IgD-negative memory B cell (primary cell): ENCODE measurements at regions not wholly inside any gene's neighbourhood (a gene's known extent, or its start where the extent isn't known, plus 50 kb on each side); places are given as distances from the start of the nearest gene placed in this dataset.
"Not testable (repeated sequence)": the region's sequence is repeated elsewhere in the genome, so short reads cannot be mapped to it uniquely, and the experiment has no call there.

Source experiments
- H3K27ac Mint-ChIP-seq, 3 donors: one replicate each; pipeline ENCODE4 v1.8.0; 2020 to 2022; ENCODE audit warnings: mild to moderate bottlenecking in 3 of 3, mixed read lengths in 3 of 3, moderate library complexity in 1 of 3
- H3K27me3 Mint-ChIP-seq: one replicate; pipeline ENCODE4 v1.8.0; 2021; ENCODE audit warnings: mixed read lengths
- H3K36me3 Mint-ChIP-seq: one replicate; pipeline ENCODE4 v1.8.0; 2020; ENCODE audit warnings: mild to moderate bottlenecking, mixed read lengths
- H3K4me1 Mint-ChIP-seq, 3 donors: one replicate each; pipeline ENCODE4 v1.8.0; 2020 to 2022; ENCODE audit warnings: mixed read lengths in 3 of 3, mild to moderate bottlenecking in 1 of 3
- H3K4me3 Mint-ChIP-seq, 4 donors: one replicate each; pipeline ENCODE4 v1.8.0; 2020 to 2022; ENCODE audit warnings: mild to moderate bottlenecking in 4 of 4, mixed read lengths in 4 of 4, moderate library complexity in 3 of 4
- H3K9me3 Mint-ChIP-seq, 3 donors: one replicate each; pipeline ENCODE4 v1.8.0; 2020 to 2021; ENCODE audit warnings: mixed read lengths in 3 of 3, mild to moderate bottlenecking in 1 of 3

GRCh38 chr22:22785316-22786065 lies 102.1 kb upstream of the IGLL5 start:
- Mint-ChIP-seq H3K27ac (no peak overlapping the region), H3K9me3 (no peaks in the 10 kb centered on the region), H3K4me3 (no peak overlapping the region), H3K27me3 (peaks cover 7% of the 10 kb centered on the region), H3K4me1 (no peaks in the 10 kb centered on the region), H3K36me3 (peaks cover 1% of the 10 kb centered on the region)

DNA sequence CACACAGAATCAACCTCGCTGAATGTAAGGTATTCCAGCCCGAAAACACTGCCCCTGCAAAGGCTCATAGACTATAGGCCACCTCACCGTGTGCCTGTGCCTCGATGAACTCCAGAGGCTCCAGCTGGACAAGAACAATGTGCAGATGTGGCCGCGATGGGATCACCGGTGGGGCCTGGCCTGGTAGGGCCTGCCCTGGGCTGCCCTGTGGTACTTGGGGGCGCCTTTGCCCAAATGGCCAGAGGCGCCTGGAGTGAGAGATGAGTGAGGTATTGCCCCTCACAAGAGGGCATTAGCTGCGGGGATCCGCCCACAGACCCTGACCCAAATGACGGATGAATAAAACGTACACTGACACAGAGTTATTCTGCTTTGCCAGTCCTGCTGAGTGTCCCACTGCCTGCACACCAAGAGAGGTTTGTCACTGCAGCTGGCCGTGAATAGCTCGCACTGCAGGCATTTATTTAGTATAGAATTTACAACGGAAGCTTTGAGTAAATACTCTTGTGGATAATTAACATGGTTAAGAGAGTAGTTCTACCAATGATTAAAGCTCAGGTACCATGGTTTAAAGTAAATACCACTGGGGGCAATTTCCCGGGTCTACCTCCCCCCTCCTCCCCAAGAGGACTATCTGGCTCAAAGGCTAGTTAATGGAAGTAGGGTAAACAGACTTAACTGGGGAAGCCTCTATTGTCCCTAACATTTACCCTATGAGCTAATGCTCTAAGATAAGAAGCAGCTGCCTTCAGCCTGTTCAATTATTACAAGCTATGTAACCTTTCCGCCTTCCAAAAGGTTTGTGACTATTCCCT lies 101.1 kb upstream of the IGLL5 start:
- H3K36me3 Mint-ChIP-seq, result peaks cover 1% of the 10 kb centered on the region
- H3K27ac Mint-ChIP-seq, result no peak overlapping the region
- H3K4me3 Mint-ChIP-seq, result no peak overlapping the region
- peaks cover 7% of the 10 kb centered on the region for H3K27me3 Mint-ChIP-seq
- no peaks in the 10 kb centered on the region for H3K9me3 Mint-ChIP-seq
- H3K4me1 Mint-ChIP-seq, result no peaks in the 10 kb centered on the region

DNA sequence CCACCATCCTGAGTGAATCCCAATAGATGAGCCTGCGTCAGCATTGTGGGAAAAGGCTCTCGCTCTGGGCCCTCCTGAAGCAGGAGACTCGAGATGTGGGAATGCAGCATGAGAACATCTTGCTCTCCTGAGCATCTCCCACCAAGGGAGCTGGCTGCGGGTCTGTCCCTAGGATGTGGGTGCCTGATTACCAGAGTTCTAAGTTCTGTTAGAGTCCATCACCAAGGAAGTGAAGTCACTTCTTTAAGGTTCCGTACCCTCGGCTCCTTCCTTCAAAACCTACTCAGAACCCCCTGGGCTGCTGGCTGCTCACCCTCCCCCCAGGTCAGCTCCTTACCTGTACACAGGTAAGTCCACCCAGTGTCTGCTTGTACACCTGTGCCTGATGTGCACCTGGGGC lies 100.5 kb upstream of the IGLL5 start:
- no peaks in the 10 kb centered on the region for H3K9me3 Mint-ChIP-seq
- H3K27me3 Mint-ChIP-seq, result peaks cover 7% of the 10 kb centered on the region
- no peak overlapping the region for H3K27ac Mint-ChIP-seq
- no peak overlapping the region for H3K4me3 Mint-ChIP-seq
- no peaks in the 10 kb centered on the region for H3K4me1 Mint-ChIP-seq
- H3K36me3 Mint-ChIP-seq, result peaks cover 1% of the 10 kb centered on the region

DNA sequence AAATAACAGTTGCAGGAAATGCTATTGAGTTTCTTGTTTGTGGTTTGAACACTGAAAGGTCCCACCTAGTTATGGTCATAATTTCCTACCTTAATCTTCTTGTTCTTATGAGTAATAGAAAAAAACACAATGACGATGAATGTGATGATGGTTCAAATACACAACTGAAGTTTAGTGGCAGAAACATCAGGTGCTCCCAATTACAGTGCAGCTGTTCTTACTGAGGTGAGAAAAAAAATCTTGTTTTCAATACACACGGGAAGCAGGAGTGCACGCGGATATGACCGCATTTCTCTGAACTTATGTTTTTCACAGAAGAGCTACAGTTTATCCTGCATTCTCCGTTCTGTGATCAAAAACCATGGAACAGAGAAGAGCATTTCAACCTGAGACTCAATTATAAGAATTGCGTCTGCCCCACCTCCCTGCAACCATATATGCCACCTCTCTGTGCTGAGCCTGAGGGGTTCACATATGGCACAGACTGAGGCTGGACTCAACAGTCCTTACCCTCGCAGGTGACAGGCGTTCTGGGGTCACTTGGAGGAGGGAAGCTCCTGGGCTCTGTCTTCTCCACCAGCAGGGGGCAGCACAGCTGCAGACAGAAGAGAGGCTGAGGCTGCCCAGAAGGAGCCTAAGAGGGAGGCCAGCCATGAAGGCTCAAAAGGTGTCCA lies 99.7 kb upstream of the IGLL5 start:
- Mint-ChIP-seq H3K9me3 (no peaks in the 10 kb centered on the region), H3K4me3 (no peak overlapping the region), H3K36me3 (peaks cover 1% of the 10 kb centered on the region), H3K27me3 (peaks cover 7% of the 10 kb centered on the region), H3K27ac (peak overlapping the region in 2 of 3 donors; percentile 16 to 21), H3K4me1 (no peaks in the 10 kb centered on the region)

DNA sequence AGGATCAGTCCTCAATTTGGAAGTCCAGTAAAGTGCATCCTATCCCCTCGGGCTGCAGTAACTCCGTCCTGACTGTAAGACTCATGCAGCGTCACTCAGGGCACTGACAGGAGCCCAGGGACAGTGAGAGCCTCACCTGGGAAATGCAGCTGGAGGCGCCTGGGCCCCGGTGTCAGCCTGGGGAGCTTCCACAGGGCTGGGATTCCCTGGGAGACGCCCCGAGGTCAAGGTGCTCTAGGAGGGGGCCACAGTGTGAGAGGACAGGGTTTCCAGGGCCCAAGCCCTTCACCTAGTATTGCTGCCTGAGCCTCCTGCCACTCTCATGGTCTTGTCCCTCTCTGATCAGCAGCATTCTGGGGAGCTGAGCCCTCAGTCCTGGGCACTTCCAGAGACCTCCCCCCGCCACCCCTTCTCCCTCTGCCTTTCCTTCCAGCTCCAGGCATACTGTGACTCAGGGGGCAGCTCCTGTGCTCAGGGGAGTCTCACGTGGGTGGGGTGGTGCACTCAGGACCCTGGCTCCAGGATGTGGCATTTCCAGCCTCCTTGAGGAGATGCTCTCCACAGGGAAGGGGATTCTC lies 99.1 kb upstream of the IGLL5 start:
- peak overlapping the region in 1 of 3 donors; percentile 21 for H3K27ac Mint-ChIP-seq
- peaks cover 1% of the 10 kb centered on the region for H3K36me3 Mint-ChIP-seq
- peaks cover 7% of the 10 kb centered on the region for H3K27me3 Mint-ChIP-seq
- H3K9me3 Mint-ChIP-seq, result no peaks in the 10 kb centered on the region
- no peak overlapping the region for H3K4me3 Mint-ChIP-seq
- H3K4me1 Mint-ChIP-seq, result no peaks in the 10 kb centered on the region

DNA sequence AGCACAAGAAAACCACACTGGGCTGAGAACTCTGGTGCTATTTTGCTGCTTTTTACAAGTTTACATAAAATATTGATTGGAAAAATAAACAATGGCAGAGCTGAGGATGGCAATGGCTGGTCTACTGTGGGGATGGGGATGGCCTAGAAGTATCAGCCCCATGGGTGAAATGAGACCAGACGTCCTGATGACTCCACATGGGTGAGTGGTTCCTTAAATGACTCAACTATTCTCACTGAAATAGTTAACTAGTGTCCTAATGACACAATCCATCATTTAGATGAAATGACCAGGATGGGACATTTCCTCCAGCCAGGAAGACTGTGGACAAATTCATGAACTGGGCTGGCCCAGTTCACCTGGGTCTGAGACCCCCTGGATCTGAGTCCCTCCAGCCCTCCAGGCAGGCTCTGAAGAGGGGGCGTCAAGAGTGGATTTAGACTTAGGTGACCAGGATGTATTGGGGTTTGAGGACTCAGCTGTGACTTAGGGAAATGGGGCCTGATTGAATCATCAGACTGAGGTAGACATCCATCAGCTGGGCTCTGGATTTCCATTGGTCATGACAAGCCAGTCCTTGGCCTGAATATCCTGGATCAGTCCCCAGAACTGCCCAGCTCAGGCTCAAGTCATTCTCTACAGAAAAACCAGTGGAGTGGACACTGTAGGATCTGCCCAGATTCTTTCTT lies 98.2 kb upstream of the IGLL5 start:
- Mint-ChIP-seq H3K27ac (no peak overlapping the region), H3K4me3 (no peak overlapping the region), H3K9me3 (no peaks in the 10 kb centered on the region), H3K27me3 (peaks cover 5% of the 10 kb centered on the region), H3K36me3 (peaks cover under 1% of the 10 kb centered on the region), H3K4me1 (no peaks in the 10 kb centered on the region)

GRCh38 chr22:22789922-22790845 lies 97.4 kb upstream of the IGLL5 start:
- Mint-ChIP-seq H3K27me3 (peaks cover 3% of the 10 kb centered on the region), H3K4me3 (no peak overlapping the region), H3K4me1 (no peaks in the 10 kb centered on the region), H3K27ac (no peak overlapping the region), H3K36me3 (no peaks in the 10 kb centered on the region), H3K9me3 (no peaks in the 10 kb centered on the region)

DNA sequence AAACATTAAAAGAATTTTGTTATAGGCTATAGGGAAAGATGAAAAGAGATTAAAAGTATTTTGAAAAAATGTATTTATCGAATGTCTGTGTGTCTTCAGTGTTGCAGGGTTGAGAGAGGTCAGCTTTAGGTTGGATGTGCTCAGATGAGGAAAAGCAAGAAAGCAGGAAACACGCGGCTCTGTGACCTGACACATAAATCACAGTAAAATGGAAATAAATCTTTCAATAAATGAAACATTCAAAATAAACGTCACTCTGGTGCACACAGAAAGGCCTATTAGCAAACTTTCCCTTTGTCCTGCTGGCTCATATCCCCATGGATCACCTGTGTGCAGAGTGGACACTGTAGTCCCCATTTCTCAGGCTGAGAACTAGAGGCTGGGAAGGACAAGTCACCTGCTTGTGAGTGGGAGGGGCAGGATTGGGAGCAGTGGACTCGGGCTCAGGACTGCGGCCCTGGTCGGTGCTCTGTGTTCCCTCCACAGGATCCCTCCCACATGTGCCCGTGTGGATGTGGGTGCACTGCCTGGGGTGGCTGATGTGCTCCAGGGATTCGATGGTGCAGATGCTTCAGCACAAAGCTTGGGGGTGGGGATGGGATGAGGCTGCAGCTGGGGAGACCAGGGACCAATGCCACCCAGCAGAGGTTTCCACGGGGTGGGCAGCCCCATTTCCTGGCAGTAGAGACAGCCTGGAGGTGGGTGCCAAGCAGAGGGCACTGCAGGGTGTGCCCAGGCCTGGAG lies 96.0 kb upstream of the IGLL5 start:
- H3K36me3 Mint-ChIP-seq, result no peaks in the 10 kb centered on the region
- H3K9me3 Mint-ChIP-seq, result no peaks in the 10 kb centered on the region
- H3K4me3 Mint-ChIP-seq, result no peak overlapping the region
- no peak overlapping the region for H3K27ac Mint-ChIP-seq
- peaks cover 3% of the 10 kb centered on the region for H3K27me3 Mint-ChIP-seq
- H3K4me1 Mint-ChIP-seq, result no peaks in the 10 kb centered on the region

DNA sequence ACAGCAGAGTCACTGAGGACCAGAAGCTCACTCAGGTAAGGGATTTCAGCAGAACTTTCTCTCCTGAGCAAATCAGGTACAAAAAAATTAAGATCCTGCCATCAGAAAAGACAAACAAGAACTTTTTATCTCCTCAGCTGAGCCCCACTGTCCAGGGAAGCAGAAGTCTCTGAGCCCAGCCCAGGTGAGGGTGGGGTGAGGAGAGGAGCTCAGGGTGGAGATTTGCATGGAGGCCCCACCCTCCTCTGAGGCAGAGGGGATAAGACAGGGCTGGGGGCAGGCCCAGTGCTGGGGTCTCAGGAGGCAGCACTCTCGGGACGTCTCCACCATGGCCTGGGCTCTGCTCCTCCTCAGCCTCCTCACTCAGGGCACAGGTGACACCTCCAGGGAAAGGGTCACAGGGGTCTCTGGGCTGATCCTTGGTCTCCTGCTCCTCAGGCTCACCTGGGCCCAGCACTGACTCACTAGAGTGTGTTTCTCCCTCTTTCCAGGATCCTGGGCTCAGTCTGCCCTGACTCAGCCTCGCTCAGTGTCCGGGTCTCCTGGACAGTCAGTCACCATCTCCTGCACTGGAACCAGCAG lies 95.3 kb upstream of the IGLL5 start:
- not testable (repeated sequence) for H3K9me3 Mint-ChIP-seq, H3K36me3 Mint-ChIP-seq, H3K27me3 Mint-ChIP-seq, H3K4me1 Mint-ChIP-seq
- Mint-ChIP-seq H3K4me3 (peak overlapping the region in 1 of 4 donors; percentile 51), H3K27ac (peak overlapping the region in 1 of 3 donors; percentile 39)

DNA sequence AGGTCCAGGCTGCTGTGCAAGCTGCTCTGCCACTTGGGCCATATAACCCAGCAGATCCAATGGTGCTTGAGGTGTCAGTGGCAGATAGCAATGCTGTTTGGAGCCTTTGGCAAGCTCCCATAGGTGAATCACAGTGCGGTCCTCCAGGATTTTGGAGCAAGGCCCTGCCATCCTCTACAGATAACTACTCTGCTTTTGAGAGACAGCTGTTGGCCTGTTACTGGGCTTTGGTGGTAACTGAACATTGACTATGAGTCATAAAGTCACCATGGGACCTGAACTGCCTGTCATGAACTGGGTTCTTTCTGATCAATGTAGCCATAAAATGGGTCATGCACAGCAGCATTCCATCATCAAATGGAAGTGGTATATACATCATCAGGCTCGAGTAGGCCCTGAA lies 92.0 kb upstream of the IGLL5 start:
- H3K9me3 Mint-ChIP-seq, H3K27me3 Mint-ChIP-seq, H3K4me1 Mint-ChIP-seq, H3K36me3 Mint-ChIP-seq, H3K27ac Mint-ChIP-seq, H3K4me3 Mint-ChIP-seq: not testable (repeated sequence)

GRCh38 chr22:22796724-22797123 lies 90.9 kb upstream of the IGLL5 start:
- H3K4me1 Mint-ChIP-seq, result peaks cover 0 to 7% (median 5%) of the 10 kb centered on the region in 3 donors
- H3K27ac Mint-ChIP-seq, result no peak overlapping the region
- peaks cover 6% of the 10 kb centered on the region for H3K27me3 Mint-ChIP-seq
- peaks cover 2% of the 10 kb centered on the region for H3K36me3 Mint-ChIP-seq
- H3K4me3 Mint-ChIP-seq, result no peak overlapping the region
- H3K9me3 Mint-ChIP-seq, result no peaks in the 10 kb centered on the region

GRCh38 chr22:22798232-22798616 lies 89.4 kb upstream of the IGLL5 start:
- Mint-ChIP-seq H3K27ac (peak overlapping the region in 1 of 3 donors; percentile 88), H3K9me3 (no peaks in the 10 kb centered on the region), H3K27me3 (peaks cover 13% of the 10 kb centered on the region), H3K36me3 (peaks cover 2% of the 10 kb centered on the region), H3K4me1 (peaks cover 0 to 7% (median 5%) of the 10 kb centered on the region in 3 donors), H3K4me3 (peak overlapping the region in 1 of 4 donors; percentile 47)

DNA sequence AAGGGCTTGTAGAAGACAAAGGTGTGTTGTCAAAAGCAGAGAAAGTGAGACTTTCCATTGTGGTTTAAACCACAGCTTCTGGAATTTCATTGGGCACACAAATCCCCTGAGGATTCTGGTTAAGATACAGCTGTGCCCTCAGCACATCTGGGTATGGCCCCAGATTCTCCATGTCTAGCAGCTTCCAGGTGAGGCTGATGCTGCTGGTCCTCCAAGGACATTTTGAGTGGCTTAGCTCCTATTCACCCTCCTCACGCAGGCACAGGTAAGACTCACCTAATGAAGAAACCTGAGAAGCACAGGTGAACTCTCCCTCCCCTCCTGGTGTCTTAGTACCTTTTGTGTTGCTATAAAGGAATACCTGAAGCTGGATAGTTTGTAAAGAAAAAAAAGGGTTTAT lies 88.9 kb upstream of the IGLL5 start:
- no peak overlapping the region for H3K27ac Mint-ChIP-seq
- H3K4me3 Mint-ChIP-seq, result no peak overlapping the region

More for the DNA sequence above, 88.9 kb upstream of the IGLL5 start:
- Mint-ChIP-seq H3K27me3 (peaks cover 15% of the 10 kb centered on the region), H3K4me1 (peaks cover 0 to 7% (median 5%) of the 10 kb centered on the region in 3 donors), H3K9me3 (no peaks in the 10 kb centered on the region), H3K36me3 (peaks cover 2% of the 10 kb centered on the region)
